ENCODE measurements at regions not wholly inside any gene's neighbourhood (a gene's known extent, or its start where the extent isn't known, plus 50 kb on each side); places are given as distances from the start of the nearest gene placed in this dataset.

DNA sequence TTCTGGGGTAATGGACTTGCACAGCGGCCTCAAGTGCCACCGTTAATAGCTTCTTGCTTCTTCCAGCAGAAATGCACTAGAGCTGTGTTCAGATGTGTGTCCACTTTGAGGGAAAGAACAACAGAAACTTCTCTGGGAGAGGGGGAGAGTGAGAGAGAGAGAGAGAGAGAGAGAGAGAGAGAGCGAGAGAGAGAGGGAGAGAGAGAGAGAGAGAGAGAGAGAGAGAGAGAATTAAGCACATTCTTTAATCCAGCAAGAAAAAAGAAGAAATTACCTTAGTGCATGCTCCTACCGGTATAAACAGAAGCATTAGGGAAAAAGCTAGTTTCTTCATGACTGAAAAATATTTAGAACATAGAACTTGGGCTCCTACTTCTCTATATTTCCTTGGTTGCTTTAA, 418.8 kb downstream of the MAN2A1 start:
- TF ChIP-seq, protein P1, sequence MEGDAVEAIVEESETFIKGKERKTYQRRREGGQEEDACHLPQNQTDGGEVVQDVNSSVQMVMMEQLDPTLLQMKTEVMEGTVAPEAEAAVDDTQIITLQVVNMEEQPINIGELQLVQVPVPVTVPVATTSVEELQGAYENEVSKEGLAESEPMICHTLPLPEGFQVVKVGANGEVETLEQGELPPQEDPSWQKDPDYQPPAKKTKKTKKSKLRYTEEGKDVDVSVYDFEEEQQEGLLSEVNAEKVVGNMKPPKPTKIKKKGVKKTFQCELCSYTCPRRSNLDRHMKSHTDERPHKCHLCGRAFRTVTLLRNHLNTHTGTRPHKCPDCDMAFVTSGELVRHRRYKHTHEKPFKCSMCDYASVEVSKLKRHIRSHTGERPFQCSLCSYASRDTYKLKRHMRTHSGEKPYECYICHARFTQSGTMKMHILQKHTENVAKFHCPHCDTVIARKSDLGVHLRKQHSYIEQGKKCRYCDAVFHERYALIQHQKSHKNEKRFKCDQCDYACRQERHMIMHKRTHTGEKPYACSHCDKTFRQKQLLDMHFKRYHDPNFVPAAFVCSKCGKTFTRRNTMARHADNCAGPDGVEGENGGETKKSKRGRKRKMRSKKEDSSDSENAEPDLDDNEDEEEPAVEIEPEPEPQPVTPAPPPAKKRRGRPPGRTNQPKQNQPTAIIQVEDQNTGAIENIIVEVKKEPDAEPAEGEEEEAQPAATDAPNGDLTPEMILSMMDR (IDR thresholded peaks at IDR 0.05 in 4 of 5, conservative IDR thresholded peaks at IDR 0.05 in 1 of 5) = no peak
- no peak for TF ChIP-seq POLR2A (IDR thresholded peaks at IDR 0.05)
